K562 (cell line): ENCODE measurements at regions not wholly inside any gene's neighbourhood (a gene's known extent, or its start where the extent isn't known, plus 50 kb on each side); places are given as distances from the start of the nearest gene placed in this dataset.

Source experiments
- EP300 ChIP-seq: IDR thresholded peaks from 2 replicates; pipeline ENCODE4 v1.6.1; 2012; ENCODE audit warnings: low read length, improper control_type of control experiment
- JUND ChIP-seq, 2 experiments: IDR thresholded peaks; 2 replicates in 1 of 2; 3 replicates in 1 of 2; pipeline ENCODE4 v1.6.1; 2011; ENCODE audit warnings: borderline replicate concordance in 2 of 2, low read depth in 2 of 2, low read length in 2 of 2, improper control_type of control experiment in 1 of 2, missing biosample characterization in 1 of 2, missing genetic modification characterization in 1 of 2, missing genetic modification reagents in 1 of 2
- TARDBP ChIP-seq: fragments of 450-650 bp; IDR thresholded peaks from 2 replicates; pipeline ENCODE4 v1.6.1; 2016
- THAP12 ChIP-seq: fragments of 250-450 bp; sonication (Bioruptor Pico); IDR thresholded peaks from 2 replicates; pipeline ENCODE4 v1.9.0; 2021; ENCODE audit warnings: mild to moderate bottlenecking, inconsistent platforms

DNA sequence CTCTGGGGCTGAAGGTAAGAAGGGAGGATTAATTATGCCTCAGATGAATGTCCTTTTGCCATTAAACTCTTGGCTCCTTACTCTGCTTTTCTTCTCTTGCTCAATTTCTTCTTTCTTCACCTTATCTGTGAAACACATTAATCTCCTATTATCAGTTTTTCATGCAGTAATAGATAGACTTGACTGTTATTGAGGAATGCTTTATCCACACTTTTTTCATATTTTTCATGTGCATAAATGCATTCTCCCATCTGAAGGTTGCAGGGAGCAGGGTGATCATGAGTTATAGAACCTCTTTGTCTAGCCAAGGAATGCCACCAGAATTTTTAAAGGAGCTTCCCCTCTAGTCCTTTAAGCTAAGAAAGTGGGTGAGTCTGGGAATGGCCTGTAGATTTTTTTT is 66.4 kb upstream of the CD180 start:
- TF ChIP-seq EP300 (no peak), TARDBP (no peak), THAP12 (CRISPR knock-in tag) (no peak), JUND (IDR thresholded peaks at IDR 0.05; ENCODE audit: borderline replicate concordance, low read depth, low read length) (no peak), JUND (tag; IDR thresholded peaks at IDR 0.05; ENCODE audit: borderline replicate concordance, low read depth, low read length) (no peak)
